ENCODE measurements at regions not wholly inside any gene's neighbourhood (a gene's known extent, or its start where the extent isn't known, plus 50 kb on each side); places are given as distances from the start of the nearest gene placed in this dataset.

DNA sequence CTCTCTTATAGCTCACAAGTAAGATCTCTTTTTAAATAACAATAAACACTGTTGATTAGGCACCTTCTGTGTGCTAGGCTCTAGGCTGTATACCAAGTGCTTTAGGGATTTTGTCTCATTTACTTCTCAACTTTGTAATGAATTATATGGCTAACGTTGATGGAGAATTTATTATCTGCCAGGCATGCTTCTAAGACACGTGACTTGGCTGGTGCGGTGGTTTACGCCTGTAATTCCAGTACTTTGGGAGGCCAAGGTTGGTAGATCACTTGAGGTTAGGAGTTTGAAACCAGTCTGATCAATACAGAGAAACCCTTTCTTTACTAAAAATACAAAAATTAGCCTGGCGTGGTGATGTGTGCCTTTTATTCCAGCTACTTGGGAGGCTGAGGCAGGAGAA is 1202.8 kb upstream of the TMEM132C start:
- TF ChIP-seq EZH2 (IDR thresholded peaks at IDR 0.05; ENCODE audit: low read depth, low read length, severe bottlenecking), result no peak
- TF ChIP-seq KDM1A (IDR thresholded peaks at IDR 0.05; ENCODE audit: borderline replicate concordance, low read length), result no peak
- TF ChIP-seq SP1 (IDR thresholded peaks at IDR 0.05; ENCODE audit: low read depth, low read length), result no peak
- TF ChIP-seq, protein P1, sequence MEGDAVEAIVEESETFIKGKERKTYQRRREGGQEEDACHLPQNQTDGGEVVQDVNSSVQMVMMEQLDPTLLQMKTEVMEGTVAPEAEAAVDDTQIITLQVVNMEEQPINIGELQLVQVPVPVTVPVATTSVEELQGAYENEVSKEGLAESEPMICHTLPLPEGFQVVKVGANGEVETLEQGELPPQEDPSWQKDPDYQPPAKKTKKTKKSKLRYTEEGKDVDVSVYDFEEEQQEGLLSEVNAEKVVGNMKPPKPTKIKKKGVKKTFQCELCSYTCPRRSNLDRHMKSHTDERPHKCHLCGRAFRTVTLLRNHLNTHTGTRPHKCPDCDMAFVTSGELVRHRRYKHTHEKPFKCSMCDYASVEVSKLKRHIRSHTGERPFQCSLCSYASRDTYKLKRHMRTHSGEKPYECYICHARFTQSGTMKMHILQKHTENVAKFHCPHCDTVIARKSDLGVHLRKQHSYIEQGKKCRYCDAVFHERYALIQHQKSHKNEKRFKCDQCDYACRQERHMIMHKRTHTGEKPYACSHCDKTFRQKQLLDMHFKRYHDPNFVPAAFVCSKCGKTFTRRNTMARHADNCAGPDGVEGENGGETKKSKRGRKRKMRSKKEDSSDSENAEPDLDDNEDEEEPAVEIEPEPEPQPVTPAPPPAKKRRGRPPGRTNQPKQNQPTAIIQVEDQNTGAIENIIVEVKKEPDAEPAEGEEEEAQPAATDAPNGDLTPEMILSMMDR (IDR thresholded peaks at IDR 0.05; ENCODE audit: control extremely low read depth in 1 of 3, insufficient read depth in 1 of 3, low read depth in 1 of 3, low read length in 3 of 3), result no peak
- no peak for TF ChIP-seq KDM4A (IDR thresholded peaks at IDR 0.05; ENCODE audit: low read depth, low read length, severe bottlenecking)
- no peak for TF ChIP-seq TEAD4 (IDR thresholded peaks at IDR 0.05; ENCODE audit: low read depth, low read length)
- no peak for TF ChIP-seq POLR2A (IDR thresholded peaks at IDR 0.05; ENCODE audit: control extremely low read depth in 1 of 2, low read depth in 2 of 2, low read length in 2 of 2)
- no peak for TF ChIP-seq SIN3A (conservative IDR thresholded peaks at IDR 0.05 in 1 of 2, IDR thresholded peaks at IDR 0.05 in 1 of 2; ENCODE audit: low read depth in 1 of 2, low read length in 2 of 2)
- no peak for TF ChIP-seq EP300 (IDR thresholded peaks at IDR 0.05; ENCODE audit: borderline replicate concordance in 1 of 2, low read depth in 2 of 2, low read length in 2 of 2)
- no peak for TF ChIP-seq CEBPB (IDR thresholded peaks at IDR 0.05; ENCODE audit: low read depth, low read length)
- no peak for TF ChIP-seq ZNF274 (IDR thresholded peaks at IDR 0.05; ENCODE audit: borderline replicate concordance, extremely low read depth, low read length)
